Activated CD4-positive, alpha-beta T cell treated with anti-CD3 and anti-CD28 coated beads for 4 hours (primary cell): ENCODE measurements at regions not wholly inside any gene's neighbourhood (a gene's known extent, or its start where the extent isn't known, plus 50 kb on each side); places are given as distances from the start of the nearest gene placed in this dataset.
"Not testable (repeated sequence)": the region's sequence is repeated elsewhere in the genome, so short reads cannot be mapped to it uniquely, and the experiment has no call there.

ENCODE experiments used
- DNase-seq, 2 donors: peaks; one replicate each; pipeline ENCODE4 v3.0.0-alpha.2; 2020

DNA sequence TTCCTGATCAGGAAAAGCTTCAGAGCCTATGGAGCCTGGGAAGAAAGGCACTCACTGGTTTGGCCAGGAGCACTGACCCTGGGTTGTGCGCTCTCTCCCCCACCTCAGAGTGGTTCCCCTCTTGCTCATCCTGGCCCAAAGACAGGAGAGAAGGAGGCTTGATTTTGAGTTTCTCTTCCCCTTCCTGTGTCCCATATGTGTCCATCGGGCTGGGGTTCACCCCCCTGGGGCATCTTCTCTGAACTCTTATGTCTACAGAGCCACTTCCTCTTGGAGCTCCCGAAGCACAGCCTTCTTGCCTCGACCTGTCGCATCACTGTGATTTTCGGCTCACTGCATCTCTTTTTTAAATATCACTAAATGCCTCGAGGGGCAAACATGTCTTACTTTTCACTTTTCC lies 692.3 kb downstream of the RNF144A start:
- DNase-seq: no peak

GRCh38 chr2:7609974-7610373 lies 692.8 kb downstream of the RNF144A start:
- no peak for DNase-seq

DNA sequence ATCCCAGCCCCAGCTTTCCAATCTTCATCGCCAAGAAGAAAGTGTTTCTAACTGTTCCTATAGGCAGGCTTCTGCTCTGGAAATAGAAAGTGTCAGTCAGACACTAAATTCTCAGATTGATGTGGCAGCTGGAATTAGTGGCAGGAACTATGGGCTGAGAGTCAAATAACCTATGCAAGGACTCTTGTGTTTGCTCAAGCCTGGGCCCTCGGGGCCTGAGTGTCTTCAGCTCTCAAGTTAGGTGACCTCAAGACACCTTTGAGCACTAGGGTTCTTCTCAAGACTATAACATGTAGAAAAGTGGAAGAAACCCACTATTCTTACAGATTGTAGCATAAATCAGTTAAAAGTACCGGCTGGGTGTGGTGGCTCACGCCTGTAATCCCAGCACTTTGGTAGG lies 694.5 kb downstream of the RNF144A start:
- DNase-seq: no peak

DNA sequence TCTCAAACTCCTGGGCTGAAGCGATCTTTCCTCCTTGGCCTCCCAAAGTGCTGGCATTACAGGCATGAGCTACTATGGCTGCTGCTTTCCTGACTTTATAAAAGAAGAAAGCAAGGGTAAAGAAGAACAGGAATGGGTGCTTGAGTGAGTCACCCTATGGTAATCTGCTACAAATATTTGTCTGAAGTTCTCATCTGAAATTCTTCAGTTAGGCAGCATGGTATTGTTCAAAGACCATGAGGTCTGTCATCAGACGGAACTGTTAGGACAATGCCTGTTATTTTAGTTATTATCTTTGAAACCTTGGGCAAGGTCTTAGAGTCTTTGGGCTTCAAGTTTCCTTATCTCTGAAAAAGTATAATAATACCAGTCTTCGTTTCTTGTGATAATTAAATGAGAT lies 695.8 kb downstream of the RNF144A start:
- DNase-seq: no peak

GRCh38 chr2:7613831-7614230 lies 696.6 kb downstream of the RNF144A start:
- no peak for DNase-seq

DNA sequence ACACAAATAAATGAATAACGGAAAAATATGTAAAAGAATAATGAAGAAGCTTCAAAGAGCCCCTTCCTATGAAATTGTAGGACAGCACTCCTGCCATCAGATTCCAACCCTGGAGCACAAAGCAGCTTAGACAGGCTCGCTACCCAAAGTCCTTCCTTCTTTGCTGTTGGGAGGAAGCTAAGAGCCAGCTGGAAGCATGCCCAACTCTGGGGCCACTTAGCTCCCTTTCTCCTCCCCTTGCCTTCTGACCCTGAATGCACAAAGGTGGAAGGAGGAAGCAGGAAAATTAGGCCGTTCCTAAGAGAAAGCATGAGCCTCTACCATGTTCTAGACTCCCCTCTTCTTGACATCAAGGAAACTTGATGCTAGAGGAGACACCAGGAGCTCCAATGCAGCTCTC lies 700.8 kb downstream of the RNF144A start:
- DNase-seq: no peak

- DNase-seq: no peak
Measured at GRCh38 chr2:7619203-7619970, 702.2 kb downstream of the RNF144A start.

- DNase-seq: no peak
Measured at GRCh38 chr2:7620255-7620654, 703.0 kb downstream of the RNF144A start.

DNA sequence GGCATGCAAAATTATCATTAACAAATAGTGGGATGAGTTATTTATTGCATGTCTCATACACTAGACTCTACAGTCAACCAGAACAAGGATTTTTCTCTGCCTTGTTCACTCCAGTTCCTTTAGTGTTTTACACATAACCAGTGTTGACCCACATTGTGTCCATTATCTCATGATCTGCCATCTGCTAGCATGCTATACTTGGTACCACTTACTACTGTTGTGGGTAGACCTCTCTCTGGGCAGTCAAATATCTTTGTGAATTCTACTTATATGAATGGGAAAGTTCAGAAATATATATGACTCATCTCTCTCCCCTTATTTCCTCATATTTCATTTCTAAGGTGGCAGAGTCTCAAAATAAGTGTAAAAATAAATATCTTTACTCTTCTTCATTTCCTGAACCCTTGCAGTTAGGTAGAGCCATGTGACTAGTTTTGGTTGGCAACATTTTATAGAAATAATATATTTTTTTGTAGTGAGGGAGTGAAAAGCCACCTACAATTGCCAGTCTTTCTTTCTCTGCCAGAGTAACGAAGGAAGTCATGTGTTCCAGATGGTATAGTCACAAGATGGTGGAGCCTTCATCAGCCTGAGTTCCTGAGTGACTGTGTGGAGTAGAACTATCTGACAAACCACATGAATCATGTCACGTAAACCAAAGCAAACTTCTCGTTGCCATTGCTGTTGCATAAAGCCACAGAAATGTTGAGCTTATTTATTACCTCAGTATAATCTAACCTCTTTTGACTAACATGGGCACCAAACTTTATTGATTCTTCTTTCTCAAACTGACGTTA lies 704.0 kb downstream of the RNF144A start:
- DNase-seq: no peak

DNA sequence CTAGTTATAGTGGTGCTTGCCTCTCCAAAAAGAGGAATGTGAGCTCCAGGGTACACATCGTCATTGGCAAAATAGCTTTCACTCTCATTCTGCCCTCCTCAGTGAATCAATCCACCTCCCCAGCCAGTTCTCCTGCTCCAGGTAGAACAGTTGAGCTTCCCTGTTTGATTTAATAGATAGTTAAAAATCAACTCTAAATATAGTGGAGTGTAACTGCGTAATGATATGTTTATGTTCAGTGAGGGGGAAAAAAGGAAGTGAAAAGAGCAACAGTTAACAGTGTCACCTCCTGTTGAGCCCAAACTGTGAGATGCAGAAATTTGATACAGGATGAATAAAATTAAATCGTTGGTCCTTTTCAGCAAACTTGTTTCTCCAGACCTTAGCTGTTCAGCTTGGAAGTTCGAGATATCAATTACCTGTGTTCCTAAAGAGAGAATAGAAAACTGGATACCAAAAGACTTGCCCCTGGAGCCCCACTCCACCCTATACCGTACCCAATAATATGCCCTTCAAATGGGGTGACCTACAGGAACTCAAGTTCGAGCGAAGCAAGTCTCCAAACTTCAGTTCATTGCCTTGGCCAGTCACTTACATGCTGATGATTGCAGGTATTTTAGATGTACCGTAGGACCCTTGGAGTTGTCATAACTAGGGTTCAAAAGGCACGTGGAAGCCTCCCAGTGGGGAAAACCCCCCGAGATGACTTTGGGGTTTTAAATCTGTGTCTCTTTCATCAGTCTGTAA lies 708.4 kb downstream of the RNF144A start:
- DNase-seq: no peak

- DNase-seq: no peak
Measured at GRCh38 chr2:7626139-7626537, 708.9 kb downstream of the RNF144A start.

DNA sequence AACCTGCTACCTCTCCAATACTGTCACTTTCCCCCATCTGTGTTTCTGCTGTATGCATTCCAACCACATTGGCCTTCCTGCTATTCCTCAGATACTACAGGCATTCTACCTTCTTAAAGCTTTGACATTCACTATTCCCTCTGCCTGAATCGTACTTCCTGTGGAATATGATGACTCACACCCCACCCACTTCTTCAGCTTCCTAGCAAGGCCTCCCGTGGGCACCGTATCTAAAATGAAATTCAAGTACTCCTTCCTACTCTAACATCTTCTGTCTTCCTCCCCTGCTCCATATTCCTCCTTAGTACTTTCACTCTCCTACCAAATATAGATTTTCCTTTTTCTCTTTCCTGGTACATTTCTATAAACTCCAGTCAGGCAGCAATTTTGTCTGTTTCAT lies 710.4 kb downstream of the RNF144A start:
- DNase-seq: no peak

DNA sequence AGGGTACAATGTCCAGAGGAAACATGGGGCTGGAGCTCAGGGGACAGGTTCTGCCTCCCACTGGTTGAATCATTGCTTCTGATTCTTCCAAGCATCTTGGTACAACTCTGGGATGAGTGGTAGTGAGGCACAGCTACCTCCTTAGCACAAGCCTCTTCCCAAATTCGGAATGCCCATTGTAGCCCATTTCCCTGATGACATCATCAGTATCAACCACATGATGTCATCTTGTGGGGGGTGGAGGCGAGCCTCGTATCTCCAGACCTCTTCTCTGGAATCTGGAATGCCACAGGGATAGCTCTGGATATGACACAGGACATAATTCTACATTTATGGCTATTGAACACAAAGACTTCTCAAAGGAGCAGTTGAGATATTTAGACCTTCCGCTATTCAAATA lies 715.2 kb downstream of the RNF144A start:
- DNase-seq: no peak

DNA sequence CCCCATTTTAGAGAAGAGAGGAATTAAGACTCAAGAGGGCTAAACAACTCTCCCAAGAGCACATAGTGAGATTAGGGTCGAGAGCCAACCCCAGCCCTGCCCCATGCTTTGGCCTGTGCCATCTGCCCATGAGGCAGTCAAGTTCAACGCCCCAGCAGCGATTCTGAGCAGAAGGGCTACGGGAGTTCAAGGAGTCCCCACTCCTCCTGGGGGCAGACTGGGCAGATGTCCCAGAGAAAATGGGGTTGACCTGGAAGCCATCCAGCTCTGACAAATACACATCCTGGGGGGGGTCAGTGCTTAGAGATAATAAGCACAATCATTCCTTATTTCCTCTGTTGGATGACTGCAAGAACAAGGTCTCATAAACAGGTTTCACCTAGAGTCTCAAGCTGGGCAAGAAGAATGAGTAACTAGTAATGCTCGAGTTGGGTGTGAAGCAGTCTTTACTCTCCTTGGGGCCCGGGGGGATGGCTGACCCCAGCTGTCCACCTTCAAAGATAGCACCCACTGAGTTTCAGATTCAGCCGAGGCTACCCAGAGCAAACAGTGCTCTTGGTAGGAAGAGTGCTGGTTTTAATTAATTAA lies 716.4 kb downstream of the RNF144A start:
- no peak for DNase-seq

- no peak for DNase-seq
Measured at GRCh38 chr2:7634409-7634808, 717.2 kb downstream of the RNF144A start.

DNA sequence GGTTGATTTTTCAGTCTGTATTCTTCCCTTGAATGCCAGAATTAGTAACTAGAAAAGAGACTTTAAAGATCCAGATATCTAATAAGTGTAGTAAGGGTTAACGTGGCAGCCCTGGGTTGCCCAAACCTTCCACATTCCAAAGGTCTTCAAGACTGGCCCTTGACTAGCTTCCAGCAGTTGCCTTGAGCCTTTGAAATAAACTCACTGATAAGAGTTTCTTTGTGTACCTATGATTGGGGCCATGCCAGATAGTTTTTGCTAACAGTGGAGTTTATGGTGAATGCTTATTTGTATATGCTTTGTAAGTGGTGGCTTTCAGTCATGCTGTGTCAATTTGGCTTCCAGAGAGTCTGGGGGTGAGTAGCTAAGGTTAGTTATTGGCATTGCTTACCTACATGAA lies 722.3 kb downstream of the RNF144A start:
- no peak for DNase-seq

GRCh38 chr2:7641272-7641671 lies 724.1 kb downstream of the RNF144A start:
- not testable (repeated sequence) for DNase-seq

DNA sequence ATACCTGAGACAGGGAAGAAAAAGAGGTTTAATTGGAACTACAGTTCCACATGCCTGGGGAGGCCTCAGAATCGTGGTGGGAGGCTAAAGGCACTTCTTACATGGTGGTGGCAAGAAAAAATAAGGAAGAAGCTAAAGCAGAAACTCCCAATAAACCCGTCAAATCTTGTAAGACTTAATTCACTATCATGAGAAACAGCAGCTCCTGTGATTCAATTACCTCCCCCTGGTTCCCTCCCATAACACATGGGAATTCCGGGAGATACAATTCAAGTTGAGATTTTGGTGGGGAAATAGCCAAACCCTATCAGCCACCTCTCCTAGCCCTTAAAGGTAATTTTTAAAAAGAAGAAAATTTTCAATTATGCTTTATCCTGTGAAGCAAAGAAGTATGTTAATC lies 728.8 kb downstream of the RNF144A start:
- no peak for DNase-seq

- DNase-seq: no peak
Measured at GRCh38 chr2:7646661-7647060, 729.4 kb downstream of the RNF144A start.

- DNase-seq: no peak
Measured at GRCh38 chr2:7648221-7648795, 731.1 kb downstream of the RNF144A start.

DNA sequence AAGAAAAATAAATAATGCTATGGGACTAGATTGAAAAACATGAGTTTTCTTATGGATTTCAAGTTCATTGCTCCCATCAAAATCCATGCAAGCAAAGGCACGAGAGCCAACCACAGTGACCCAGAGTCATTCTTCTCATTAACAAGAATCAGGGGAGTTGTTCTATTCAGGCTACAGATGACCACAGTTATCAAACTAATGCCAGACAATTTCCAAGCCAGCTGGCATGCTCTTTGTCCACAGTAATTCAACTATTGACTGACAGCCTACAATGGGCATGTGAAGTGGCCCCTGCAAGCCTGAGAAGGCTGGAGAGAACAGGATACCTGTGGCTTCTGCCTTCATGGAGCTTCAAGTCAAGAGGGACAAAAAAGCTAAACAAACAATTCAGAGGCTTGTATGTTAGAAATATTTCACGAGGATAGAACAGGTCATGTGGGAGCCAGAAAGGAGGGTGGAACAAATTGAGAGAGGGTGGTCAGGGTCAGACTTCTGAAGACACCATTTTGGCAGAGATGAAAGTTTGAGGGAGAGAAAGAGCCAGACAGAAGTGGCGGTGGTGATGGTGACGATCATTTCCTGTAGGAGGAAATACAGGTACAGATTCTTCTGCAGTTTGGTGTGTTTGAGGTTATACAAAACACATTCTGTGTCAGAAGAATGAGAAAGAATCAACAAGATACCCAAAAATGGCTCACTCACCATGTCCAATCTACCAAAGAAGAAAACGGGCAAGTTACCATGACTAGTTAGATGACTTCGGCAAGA lies 732.4 kb downstream of the RNF144A start:
- no peak for DNase-seq

GRCh38 chr2:7653617-7654016 lies 736.4 kb downstream of the RNF144A start:
- no peak for DNase-seq
